ENCODE measurements at regions not wholly inside any gene's neighbourhood (a gene's known extent, or its start where the extent isn't known, plus 50 kb on each side); places are given as distances from the start of the nearest gene placed in this dataset.

GRCh38 chr1:218081358-218081757 lies 203.7 kb upstream of the RRP15 start:
- Histone ChIP-seq H3K27ac (no peak overlapping the region), H3K4me1 (no peaks in the 10 kb centered on the region), H3K9me3 (no peaks in the 10 kb centered on the region), H3K4me3 (no peak overlapping the region), H3K27me3 (ENCODE audit: low read depth) (no peaks in the 10 kb centered on the region), H3K36me3 (no peaks in the 10 kb centered on the region)
- no peak for ATAC-seq
- DNase-seq: no peak
- intact Hi-C loops (cut with DNase I): no loop called here
- TF ChIP-seq CTCF (IDR thresholded peaks at IDR 0.05): no peak

- Histone ChIP-seq H3K27ac (no peak overlapping the region), H3K36me3 (no peaks in the 10 kb centered on the region), H3K4me1 (no peaks in the 10 kb centered on the region), H3K27me3 (ENCODE audit: low read depth) (no peaks in the 10 kb centered on the region), H3K9me3 (no peaks in the 10 kb centered on the region), H3K4me3 (no peak overlapping the region)
- TF ChIP-seq CTCF (IDR thresholded peaks at IDR 0.05): no peak
- ATAC-seq (no peak), DNase-seq (no peak)
- intact Hi-C loops (cut with DNase I): no loop called here
Measured at GRCh38 chr1:218090459-218090858, 194.6 kb upstream of the RRP15 start.

GRCh38 chr1:218101409-218101808 lies 183.7 kb upstream of the RRP15 start:
- ATAC-seq: no peak
- intact Hi-C loops (cut with DNase I): no loop called here

GRCh38 chr1:218108034-218108433 lies 177.1 kb upstream of the RRP15 start:
- Histone ChIP-seq H3K9me3 (no peaks in the 10 kb centered on the region), H3K4me3 (no peak overlapping the region), H3K36me3 (no peaks in the 10 kb centered on the region), H3K27me3 (ENCODE audit: low read depth) (no peaks in the 10 kb centered on the region), H3K4me1 (no peaks in the 10 kb centered on the region), H3K27ac (no peak overlapping the region)
- intact Hi-C loops (cut with DNase I): no loop called here
- ATAC-seq (no peak), DNase-seq (no peak)
- no peak for TF ChIP-seq CTCF (IDR thresholded peaks at IDR 0.05)

More at GRCh38 chr1:218101409-218101808, 183.7 kb upstream of the RRP15 start:
- no peak overlapping the region for H3K27ac ChIP-seq
- H3K27me3 ChIP-seq (ENCODE audit: low read depth): no peaks in the 10 kb centered on the region
- no peak for DNase-seq
- no peaks in the 10 kb centered on the region for H3K36me3 ChIP-seq
- H3K4me1 ChIP-seq: no peaks in the 10 kb centered on the region
- no peak overlapping the region for H3K4me3 ChIP-seq
- H3K9me3 ChIP-seq: peaks cover 14% of the 10 kb centered on the region
- TF ChIP-seq CTCF (IDR thresholded peaks at IDR 0.05): no peak

GRCh38 chr1:218112862-218113261 lies 172.2 kb upstream of the RRP15 start:
- Histone ChIP-seq H3K36me3 (no peaks in the 10 kb centered on the region), H3K4me1 (no peaks in the 10 kb centered on the region), H3K27ac (no peak overlapping the region), H3K27me3 (ENCODE audit: low read depth) (no peaks in the 10 kb centered on the region), H3K4me3 (no peak overlapping the region), H3K9me3 (no peaks in the 10 kb centered on the region)
- DNase-seq: no peak
- intact Hi-C loops (cut with DNase I): no loop called here
- TF ChIP-seq CTCF (IDR thresholded peaks at IDR 0.05): no peak
- ATAC-seq: no peak

- Histone ChIP-seq H3K9me3 (no peaks in the 10 kb centered on the region), H3K4me3 (no peak overlapping the region), H3K27me3 (ENCODE audit: low read depth) (no peaks in the 10 kb centered on the region), H3K27ac (no peak overlapping the region), H3K4me1 (no peaks in the 10 kb centered on the region), H3K36me3 (no peaks in the 10 kb centered on the region)
- intact Hi-C loops (cut with DNase I): no loop called here
- ATAC-seq (no peak), DNase-seq (no peak)
- TF ChIP-seq CTCF (IDR thresholded peaks at IDR 0.05): no peak
Measured at GRCh38 chr1:218123968-218124367, 161.1 kb upstream of the RRP15 start.

Measured in lower lobe of right lung (tissue), 2 donors.